Effector CD8-positive, alpha-beta T cell (primary cell): ENCODE measurements at regions not wholly inside any gene's neighbourhood (a gene's known extent, or its start where the extent isn't known, plus 50 kb on each side); places are given as distances from the start of the nearest gene placed in this dataset.

ENCODE experiments used
- DNase-seq: peaks from one replicate; lab custom pipeline; 2025; lab: John Stamatoyannopoulos, UW

DNA sequence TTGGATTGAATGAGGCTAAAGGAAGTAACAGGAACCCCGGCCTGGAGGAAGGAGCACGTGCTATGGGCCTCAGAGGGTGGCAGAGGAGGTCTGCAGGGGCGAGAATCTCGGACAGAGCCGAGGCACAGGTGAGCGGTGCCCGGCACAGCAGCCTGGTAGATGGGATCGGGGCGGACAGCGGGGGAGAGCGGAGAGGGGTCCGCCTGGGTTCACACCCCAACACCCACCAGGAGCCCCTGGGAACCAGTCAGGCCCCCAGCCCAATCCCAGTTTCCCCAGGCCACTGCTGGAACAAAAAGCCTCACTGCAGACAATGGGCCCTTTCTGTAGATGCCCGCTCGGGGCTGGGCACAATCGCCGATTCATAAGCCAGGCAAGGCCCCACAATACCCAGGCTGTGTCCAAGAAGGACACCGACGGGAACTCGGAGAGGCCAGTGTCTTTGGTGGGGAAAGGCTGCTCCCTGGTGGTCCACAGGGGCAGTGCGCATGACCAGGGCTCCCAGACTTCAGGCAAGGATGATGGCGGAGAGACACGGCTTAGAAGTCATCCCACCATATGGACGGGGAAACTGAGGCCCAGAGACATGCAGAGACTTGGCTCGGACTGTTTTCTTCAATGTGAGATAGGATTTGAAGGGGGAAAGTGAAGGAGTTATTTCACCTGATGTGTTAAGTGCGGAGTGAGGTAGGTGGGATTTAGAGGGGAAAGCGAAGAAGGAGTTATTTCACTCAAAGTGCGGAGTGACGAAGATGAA, 106.9 kb upstream of the GPR26 start:
- peak; percentile 60 for DNase-seq

DNA sequence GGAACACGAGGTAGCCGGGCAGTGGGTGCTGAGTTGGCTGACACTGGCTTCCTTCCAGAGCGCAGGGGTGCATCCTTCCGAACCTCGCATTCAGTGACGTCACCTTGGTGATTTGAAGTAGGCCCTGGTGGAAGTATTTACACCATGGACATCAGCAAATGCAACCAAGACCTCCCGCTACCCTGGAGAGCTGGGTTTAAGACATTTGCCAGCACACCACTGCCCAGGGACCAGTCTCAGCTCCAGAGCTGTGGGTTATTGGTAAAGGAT, 106.4 kb upstream of the GPR26 start:
- no peak for DNase-seq

DNA sequence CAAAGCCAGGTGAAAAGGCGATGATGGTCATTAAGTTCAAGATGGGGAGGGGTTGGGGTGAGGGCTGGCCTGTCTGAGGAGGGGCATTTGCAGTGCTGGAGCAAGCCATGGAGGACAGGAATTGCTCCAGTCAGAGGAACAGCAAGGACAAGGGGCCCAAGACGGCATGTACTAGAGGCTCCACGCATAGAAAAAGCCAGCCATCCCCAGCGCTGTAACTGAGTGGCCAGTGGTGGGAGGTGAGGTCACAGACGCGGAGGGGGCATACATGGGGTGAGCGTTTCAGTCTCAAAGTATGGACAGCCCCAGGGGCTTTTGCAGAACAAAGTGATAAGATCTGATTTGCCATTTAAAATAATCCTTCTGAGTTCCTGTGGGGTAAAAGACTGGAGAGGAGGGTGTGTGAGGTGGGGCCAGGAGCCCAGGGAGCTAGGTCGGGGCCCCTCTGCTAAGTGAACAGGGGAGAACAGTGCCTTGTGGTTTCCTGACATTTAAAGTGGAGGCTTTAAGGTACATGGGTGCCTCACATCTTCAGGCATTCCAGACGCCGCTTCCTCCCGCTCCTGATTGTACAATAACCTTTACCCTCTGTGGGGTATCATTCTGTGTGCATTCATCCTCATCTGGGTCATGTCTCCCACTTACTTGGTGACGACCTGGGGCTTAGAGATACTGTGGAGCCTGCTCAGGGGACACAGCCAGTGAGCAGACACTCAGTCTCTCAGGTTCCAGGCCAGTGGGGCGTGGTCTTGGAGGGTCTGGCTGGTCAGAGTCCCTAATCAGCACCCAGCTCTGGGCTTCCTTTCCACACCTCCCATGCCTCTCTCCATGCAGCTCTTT, 105.6 kb upstream of the GPR26 start:
- DNase-seq: no peak

DNA sequence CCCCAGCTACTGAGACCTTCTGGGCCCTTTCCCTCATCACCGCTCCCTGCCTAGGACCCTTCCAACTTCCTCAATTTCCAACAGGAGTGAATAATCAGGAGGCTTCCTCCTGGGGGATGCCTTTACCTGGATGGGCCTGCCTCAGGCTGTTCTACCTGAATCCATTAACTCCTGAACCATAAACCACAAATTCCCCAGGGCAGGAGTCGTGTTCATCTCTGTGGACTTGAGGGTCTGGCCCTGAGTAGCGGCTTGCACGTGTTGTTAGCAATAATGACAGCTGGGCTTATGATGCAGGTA, 105.1 kb upstream of the GPR26 start:
- no peak for DNase-seq

DNA sequence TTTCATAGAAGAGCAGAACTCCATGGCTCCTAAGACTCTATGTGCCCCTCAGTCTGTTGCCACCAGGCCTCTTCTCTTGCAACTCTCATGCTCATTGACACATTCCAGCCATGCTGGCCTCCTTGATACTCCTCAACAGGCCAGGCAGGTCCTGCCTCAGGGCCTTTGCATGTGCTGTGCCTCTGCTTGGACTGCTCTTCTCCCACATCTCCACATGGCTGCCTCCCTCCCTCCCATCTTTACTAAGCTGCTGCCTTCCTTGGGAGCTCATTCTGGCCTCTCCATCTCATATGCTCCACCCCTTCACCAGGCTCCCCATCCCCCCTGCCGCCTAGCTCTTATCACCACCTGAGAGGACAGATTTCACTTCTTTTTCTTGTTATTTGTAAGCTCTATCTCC, 103.8 kb upstream of the GPR26 start:
- no peak for DNase-seq

DNA sequence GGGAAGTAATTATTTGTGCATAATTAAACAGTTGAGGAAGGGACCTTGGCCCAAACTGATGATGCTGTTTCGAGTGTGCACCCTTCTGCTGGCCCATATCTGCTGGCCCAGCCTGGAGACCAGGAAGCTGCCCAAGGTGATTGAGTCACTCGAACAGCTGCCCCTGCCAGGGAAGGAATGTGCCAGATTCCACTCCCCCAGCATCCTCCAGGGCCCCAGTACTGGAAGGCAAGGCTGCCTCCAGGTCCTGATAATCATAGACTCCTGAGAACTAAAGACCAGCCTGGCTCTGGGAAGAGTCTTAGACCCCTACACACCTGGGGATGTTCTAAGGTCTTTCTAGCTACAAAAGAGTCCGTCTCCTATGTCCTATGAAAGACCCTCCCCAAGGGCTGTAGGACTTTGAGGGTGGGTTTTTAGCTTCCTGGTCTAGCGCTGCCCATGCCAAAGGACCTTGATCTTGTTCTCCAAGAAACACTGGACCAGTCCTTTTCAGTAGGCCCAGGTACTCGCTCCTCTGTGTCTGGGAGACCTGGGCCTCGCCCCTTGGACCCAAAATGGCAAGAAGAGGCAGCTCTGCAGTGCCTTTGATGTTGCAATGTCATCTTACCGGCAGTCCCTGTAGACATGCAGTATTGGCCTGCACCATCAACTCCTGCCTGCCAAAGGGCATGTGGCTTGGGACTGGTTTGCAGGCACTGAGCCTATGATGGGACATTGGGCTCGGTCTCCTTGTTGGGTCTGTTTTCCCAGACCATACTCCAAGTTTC, 103.2 kb upstream of the GPR26 start:
- DNase-seq: no peak

DNA sequence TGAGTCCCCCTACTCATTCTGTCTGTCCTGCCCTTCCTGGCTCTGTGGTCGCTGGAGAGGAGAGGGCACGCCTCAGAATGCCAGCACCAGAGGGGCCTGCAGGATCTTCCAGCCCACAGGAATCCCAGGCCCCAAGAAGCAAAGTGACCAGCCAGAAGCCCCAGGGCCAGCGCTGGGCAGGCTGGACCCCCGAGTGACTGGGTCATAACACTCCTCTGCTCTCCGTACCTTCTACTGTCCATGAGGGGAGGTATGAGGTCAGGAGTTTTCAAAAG, 102.6 kb upstream of the GPR26 start:
- DNase-seq: no peak

DNA sequence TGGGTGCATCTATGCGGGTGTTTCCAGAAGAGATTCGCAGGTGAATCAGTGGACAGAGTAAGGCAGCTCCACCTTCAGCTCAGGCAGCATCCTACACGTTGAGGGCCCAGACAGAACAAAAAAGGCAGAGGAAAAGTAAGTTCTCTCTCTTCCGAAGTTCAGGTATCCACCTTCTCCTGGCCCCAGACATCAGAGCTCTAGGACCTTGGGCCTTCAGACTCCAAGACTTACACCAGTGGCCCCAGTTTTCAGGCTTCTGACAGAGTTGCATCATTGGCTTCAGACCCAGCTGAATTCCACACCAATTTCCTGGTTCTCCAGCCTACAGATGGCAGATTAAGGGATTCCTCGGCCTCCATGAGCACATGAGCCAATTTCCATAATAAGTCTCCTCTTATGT, 102.2 kb upstream of the GPR26 start:
- no peak for DNase-seq

DNA sequence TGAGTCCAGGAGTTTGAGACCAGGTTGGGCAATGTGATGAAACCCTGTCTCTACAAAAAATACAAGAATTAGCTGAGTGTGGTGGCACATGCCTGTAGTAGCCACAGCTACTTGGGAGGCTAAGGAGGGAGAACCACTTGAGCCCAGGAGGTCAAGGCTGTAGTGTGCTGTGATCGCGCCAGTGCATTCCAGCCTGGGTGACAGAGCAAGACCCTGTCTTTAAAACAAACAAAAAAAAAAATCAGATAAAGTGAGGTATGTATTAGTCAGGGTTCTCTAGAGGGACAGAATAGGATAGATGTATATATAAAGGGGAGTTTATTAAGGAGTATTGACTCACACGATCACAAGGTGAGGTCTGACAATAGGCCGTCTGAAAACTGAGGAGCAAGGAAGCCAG, 101.5 kb upstream of the GPR26 start:
- no peak for DNase-seq

DNA sequence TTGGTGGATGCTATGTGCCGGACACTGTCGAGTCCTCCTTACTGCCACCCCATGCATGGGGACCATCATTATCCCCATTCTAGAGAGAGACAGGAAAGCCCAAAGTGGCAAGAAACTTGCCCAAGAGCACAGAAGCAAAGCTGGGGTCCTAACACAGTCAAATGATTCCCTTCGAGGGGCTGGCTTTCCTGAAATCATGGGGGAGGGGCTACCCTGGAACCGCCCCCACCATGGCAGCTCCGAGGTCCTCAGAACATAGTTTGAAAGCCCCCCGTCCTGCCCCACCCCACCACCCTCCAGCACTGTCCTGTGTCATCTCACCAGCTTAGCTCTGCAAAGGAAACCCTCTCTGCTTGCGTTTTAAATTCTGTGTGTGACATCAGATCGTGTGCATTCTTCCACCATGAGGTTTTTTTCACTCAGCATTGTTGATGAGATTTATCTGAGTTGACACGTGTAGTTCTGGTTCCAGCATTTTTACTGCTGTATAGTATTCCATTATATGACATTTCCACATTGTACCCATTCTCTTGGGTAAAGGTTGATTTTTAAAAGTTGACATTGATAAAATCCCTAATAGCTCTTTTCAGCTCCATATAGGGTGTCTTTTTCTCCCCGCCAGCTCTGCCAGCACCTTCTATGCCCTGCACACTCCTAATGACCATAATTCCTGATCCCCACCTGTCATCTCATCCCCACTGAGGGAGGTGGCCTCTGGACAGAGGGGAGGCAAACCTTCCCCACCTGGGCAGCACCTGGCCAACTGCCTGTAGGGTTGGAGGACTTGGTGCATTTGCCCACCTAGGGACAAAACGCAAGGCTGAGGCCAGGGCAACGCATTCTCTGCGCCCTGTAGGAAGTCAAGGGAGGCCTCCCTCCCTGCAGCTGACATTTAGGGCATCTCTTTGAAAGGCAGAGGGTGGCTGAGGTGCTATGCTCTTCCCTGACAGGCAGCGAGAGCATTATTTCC, 100.2 kb upstream of the GPR26 start:
- DNase-seq: no peak

DNA sequence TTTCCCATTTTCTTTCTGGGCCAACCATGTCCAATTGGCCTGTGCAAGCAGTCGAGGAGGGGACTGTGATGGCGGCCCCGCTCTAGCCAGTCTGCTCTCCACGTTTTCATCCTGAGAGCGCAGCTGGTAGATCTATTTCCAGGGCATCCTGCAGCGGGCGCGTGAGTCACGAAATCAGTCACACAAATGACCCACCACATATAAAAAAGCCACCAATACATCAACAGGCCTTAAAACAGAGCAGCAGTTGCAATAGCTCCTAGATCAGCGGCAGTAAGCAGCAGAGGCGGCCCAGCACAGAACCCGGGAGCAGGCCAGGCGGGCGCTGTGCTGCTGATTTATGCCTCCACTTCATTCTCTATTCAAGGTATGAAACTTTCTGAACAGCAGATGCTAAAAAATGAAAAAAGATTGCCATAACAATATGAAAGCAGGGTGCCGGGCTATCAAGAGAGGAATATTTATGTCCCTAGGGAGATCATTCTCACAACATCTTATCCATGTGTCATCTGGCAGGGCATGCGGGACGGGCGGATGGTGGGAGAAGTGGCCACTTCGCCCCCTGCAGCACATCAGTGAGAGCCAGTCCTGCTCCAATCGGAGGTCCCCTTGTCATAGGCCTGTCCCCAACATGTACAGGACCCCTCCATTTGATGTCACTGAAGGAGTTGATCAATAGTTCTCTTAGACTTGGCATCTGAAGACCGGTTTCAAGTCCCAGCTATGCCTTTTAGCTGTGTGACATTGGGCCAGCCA, 98.0 kb upstream of the GPR26 start:
- DNase-seq: no peak

DNA sequence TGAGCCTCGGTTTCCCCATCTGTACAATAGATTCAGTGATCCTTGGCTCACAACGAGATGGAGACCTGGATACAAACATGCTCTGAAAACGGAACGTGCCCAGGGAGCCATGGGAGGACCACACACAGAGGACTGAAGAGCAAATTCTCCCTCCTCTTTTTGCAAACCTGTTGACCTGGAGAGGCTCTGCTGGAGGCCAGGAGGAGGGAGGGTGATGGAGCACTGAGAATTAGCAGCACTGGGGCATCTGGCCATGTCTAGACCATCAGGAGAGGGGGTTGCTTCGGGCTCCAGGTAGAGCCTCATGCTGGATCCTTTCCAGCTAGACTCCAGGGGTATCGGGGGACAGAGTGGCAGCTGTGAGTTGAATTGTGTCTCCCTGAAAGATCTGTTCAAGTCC, 97.4 kb upstream of the GPR26 start:
- no peak for DNase-seq

DNA sequence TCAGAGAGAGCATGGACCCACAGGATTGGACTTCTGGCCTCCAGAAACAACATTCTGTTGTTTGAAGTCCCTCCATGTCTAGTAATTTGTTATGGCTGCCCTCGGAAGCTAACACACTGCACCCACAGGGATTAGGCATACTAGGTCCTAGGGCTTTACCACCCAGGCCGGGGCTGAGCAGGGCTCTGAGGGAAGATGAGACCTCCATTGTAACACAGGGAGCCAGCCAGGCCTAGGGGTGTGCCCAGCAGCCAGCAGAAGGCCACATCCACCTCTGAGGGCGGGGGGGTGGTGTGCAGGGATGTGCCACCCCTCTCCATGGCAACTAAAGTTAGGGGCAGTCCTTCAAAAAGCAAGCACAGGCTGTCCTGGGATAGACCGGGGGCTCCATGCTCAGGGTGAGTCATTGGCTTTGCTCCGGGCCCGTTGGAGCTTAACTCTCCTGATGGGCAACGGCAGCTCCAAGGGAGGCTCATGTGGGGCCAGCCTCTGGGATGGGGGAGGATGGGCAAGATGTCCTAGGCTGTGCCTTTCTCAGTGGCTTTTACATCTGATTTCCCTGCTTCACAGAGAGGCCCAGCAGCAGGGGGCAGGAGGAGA, 96.6 kb upstream of the GPR26 start:
- DNase-seq: no peak

DNA sequence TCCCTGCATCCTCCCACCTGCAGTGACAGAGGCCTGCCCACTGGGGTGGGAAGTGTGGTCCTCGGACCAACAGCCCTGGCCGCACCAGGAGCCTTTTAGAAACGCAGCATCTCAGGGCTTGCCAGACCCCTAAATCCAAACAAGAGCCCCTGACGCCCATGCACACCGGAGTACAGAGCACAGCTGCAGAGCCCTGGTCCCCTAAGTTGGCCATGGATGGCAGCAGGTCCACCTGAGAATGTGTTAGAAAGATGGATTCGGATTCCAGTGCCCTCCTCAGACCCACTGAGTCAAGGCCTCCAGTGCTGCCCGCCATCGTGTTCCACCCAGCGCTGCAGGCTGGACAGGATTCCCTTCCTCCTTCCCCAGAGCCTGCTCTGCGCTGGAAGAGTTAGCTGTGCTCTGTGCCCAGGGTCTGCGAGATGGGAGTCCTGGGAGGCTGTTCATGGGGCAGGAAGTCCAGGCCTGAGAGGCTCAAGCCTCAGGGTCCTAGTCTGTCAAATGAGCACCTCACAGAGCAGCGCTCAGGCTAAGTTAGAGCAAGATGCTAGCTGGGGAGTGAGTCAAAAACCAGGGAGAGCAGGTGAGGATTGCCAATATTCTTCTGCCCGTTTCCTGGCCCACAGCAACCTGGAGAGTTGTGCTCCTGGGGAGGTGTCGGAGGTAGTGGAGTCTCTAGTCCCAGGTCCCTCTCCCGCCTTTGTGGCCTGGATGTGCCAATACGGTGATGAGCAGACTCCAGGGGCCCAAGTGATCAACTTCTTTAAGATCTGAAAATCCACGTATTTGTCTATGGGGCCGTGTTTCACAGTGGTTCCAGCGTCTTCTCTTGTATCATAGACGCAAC, 95.9 kb upstream of the GPR26 start:
- DNase-seq: no peak

DNA sequence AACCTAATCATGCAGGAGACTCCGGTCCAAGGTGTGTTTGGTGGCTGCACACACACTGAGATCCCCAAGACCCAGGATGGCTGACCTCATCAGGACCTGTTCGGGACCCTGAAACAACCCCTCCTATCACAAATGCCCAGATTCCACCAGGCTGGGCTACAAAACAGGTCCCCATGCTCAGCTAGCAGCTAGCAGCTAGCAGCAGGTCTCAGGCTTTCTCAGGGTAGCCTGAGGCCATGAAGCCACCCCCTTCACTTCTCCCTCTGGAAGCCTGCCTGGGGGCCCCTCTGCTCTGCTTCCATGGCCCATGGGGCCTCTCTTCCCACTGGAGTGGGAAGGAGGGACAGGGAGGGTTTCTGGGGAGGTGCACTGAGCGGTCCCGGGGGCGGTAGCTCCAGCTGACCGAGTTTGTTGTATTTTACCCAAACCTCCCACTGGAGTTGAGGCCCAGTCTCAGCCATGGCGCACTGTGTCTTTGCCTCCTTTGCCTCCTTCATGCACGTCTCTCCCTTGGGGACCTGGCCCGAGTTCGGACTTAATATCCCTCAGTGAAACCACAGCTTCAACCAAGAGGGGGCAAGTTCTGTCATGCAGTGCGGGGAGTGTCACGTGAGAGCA, 95.1 kb upstream of the GPR26 start:
- no peak for DNase-seq

DNA sequence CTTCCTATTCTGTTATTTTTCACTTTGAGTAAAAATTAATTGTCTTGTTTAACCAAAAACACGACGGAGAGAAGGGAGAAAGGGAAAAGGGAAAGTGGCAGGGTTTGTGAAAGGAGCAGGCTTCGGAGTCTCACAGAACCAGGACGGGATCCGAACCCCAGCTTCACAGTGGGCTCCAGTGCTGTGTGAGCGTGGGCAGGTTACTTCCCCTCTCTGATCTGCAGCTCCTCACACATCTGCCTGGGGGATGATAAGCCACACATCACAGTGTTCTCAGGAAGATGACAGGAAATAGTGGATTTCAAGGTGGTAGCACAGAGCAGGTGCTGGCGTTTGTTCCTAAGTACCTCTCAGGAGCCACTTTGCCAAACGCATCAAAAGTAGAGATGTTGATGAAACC, 94.2 kb upstream of the GPR26 start:
- DNase-seq: no peak

DNA sequence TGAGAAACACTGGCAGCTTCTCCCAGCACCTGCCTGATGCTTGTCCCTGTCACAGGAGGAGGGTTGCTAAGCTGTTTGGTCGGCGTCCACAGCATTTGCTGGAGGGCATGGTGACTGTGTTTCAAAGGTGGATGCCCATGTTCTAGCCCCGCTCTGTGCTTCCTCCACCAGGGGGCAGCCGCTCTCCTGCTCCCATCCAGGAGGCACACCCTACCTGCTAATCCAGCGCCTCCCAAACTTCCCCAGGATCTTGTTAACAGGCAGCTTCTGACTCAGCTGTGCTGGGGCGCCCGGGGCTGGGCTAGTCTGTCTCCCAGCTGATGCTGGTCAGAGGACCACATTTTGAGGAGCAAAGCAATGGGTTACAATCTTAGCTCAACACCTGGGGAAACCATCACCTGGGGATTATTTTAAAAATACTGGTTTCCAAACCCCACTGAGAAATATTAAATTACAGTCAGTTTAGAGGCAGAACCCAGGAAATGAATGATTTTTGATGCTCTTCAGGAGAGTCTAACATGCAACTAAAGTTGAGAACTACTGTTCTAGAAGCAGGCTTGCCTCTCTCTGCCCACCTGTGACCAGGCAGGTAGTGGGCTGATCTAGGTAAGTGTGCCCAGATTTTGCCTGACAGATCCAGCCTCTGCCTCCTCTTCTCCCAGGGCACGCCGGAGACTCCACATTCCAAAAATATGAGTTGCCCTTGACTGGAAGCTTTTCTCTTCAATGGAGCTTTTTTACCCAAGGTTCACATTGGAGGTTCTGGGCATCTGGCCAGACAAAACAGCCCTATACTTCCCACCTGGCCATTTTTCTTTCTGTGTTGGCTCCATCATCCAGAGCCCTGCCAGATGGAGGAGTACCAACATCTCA, 92.7 kb upstream of the GPR26 start:
- no peak for DNase-seq

DNA sequence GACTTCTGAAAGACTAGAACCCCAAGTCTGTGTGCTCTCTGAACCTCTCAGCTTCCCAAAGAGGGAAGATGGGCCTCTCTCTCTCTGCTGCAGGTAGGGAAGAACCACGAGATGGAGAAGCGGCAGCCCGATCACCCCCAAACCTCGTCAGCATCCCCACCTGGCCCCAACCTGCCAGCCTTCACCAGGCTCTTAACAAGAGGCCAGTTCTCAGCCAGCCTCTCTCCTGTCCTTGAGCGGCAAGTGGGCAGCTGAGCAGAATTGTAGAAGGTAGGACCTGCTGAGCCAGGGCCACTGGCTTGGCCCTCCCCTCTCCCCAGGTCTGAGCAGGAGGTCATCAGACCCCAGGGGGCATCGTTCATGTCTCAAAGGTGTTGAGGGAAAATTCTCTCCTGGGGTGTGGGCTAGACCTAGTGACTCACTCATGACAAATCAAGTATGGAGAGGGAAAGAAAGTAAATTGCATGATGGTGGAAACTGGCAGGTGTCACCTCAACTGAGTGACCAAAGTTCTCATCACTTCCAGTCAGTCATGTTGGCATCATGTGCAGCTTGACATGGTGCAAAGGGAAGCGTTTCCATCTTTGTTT, 92.0 kb upstream of the GPR26 start:
- no peak for DNase-seq
